Mesodermal cell (in vitro differentiated cells): ENCODE measurements at regions not wholly inside any gene's neighbourhood (a gene's known extent, or its start where the extent isn't known, plus 50 kb on each side); places are given as distances from the start of the nearest gene placed in this dataset.
"Not testable (repeated sequence)": the region's sequence is repeated elsewhere in the genome, so short reads cannot be mapped to it uniquely, and the experiment has no call there.

ENCODE experiments used
- H3K27ac ChIP-seq: 2 replicates; pipeline ENCODE4 v1.7.0; 2013; ENCODE audit warnings: mild to moderate bottlenecking, low read depth, low read length, moderate library complexity; ENCODE audit not compliant: severe bottlenecking
- H3K36me3 ChIP-seq: 2 replicates; pipeline ENCODE4 v1.7.1; 2013; ENCODE audit warnings: mild to moderate bottlenecking, low read length, moderate library complexity; ENCODE audit not compliant: control insufficient read depth, insufficient read depth
- H3K4me1 ChIP-seq: one replicate; pipeline ENCODE4 v1.7.1; 2013; ENCODE audit warnings: mild to moderate bottlenecking, low read length; ENCODE audit not compliant: insufficient read depth, control insufficient read depth, poor library complexity, severe bottlenecking
- H3K4me3 ChIP-seq: 2 replicates; pipeline ENCODE4 v1.7.0; 2013; ENCODE audit warnings: low read length, control low read depth, mild to moderate bottlenecking; ENCODE audit not compliant: insufficient read depth, poor library complexity, severe bottlenecking; ENCODE audit errors: extremely low read depth
- H3K9me3 ChIP-seq: 2 replicates; pipeline ENCODE4 v1.7.1; 2013; ENCODE audit warnings: mild to moderate bottlenecking, low read length, moderate library complexity; ENCODE audit not compliant: control insufficient read depth
- WGBS, 2 experiments: methylation state at CpG; one replicate each; pipeline ENCODE4 v1.1.5; 2013; ENCODE audit warnings: missing lambda C conversion rate in 2 of 2; ENCODE audit not compliant: insufficient coverage in 2 of 2; 5-methylcytosine and 5-hydroxymethylcytosine counted together

- not testable (repeated sequence) for H3K4me3 ChIP-seq, H3K27ac ChIP-seq, H3K4me1 ChIP-seq, H3K9me3 ChIP-seq, H3K36me3 ChIP-seq
- 84% methylated on average over 10 to 12 of the region's 23 CpGs for WGBS, 2 experiments
These were observed 203.2 kb downstream of the SNCAIP start for GRCh38 chr5:122515210-122515609.

- no peaks in the 10 kb centered on the region for H3K9me3 ChIP-seq
- H3K36me3 ChIP-seq: no peaks in the 10 kb centered on the region
- 24 to 27% methylated on average over 2 to 3 of the region's 6 CpGs for WGBS, 2 experiments
- no peaks in the 10 kb centered on the region for H3K4me1 ChIP-seq
- H3K27ac ChIP-seq: no peak overlapping the region
- H3K4me3 ChIP-seq: no peak overlapping the region
These were observed 203.8 kb downstream of the SNCAIP start for GRCh38 chr5:122515709-122516431.

- Histone ChIP-seq H3K9me3 (no peaks in the 10 kb centered on the region), H3K27ac (no peak overlapping the region), H3K4me3 (no peak overlapping the region), H3K4me1 (no peaks in the 10 kb centered on the region), H3K36me3 (no peaks in the 10 kb centered on the region)
- 75 to 85% methylated on average over 4 of the region's 4 CpGs for WGBS, 2 experiments
These were observed 204.4 kb downstream of the SNCAIP start for GRCh38 chr5:122516432-122516743.

- H3K36me3 ChIP-seq: no peaks in the 10 kb centered on the region
- no CpG with 5 or more reads among the region's 1 CpG for WGBS, 2 experiments
- no peak overlapping the region for H3K4me3 ChIP-seq
- no peak overlapping the region for H3K27ac ChIP-seq
- H3K4me1 ChIP-seq: no peaks in the 10 kb centered on the region
- no peaks in the 10 kb centered on the region for H3K9me3 ChIP-seq
These were observed 205.1 kb downstream of the SNCAIP start for GRCh38 chr5:122517091-122517490.

GRCh38 chr5:122523776-122524175 is 211.7 kb downstream of the SNCAIP start:
- H3K4me3 ChIP-seq: no peak overlapping the region
- WGBS, 2 experiments: 77 to 81% methylated on average over 6 of the region's 6 CpGs
- no peak overlapping the region for H3K27ac ChIP-seq
- no peaks in the 10 kb centered on the region for H3K9me3 ChIP-seq
- no peaks in the 10 kb centered on the region for H3K4me1 ChIP-seq
- H3K36me3 ChIP-seq: no peaks in the 10 kb centered on the region

- Histone ChIP-seq H3K4me3 (no peak overlapping the region), H3K27ac (no peak overlapping the region), H3K9me3 (no peaks in the 10 kb centered on the region), H3K36me3 (no peaks in the 10 kb centered on the region), H3K4me1 (no peaks in the 10 kb centered on the region)
- no CpG with 5 or more reads among the region's 1 CpG for WGBS, 2 experiments
These were observed 215.5 kb downstream of the SNCAIP start for GRCh38 chr5:122527547-122527946.

GRCh38 chr5:122532035-122532434 is 220.0 kb downstream of the SNCAIP start:
- no peak overlapping the region for H3K27ac ChIP-seq
- 53 to 59% methylated on average over 2 to 4 of the region's 4 CpGs for WGBS, 2 experiments
- H3K36me3 ChIP-seq: no peaks in the 10 kb centered on the region
- H3K4me1 ChIP-seq: no peaks in the 10 kb centered on the region
- no peaks in the 10 kb centered on the region for H3K9me3 ChIP-seq
- no peak overlapping the region for H3K4me3 ChIP-seq

- H3K9me3 ChIP-seq: no peaks in the 10 kb centered on the region
- H3K4me1 ChIP-seq: no peaks in the 10 kb centered on the region
- H3K27ac ChIP-seq: no peak overlapping the region
- no peak overlapping the region for H3K4me3 ChIP-seq
- H3K36me3 ChIP-seq: no peaks in the 10 kb centered on the region
These were observed 221.8 kb downstream of the SNCAIP start for GRCh38 chr5:122533825-122534224.

GRCh38 chr5:122534829-122535228 is 222.8 kb downstream of the SNCAIP start:
- no CpG with 5 or more reads among the region's 2 CpGs for WGBS, 2 experiments
- H3K36me3 ChIP-seq: no peaks in the 10 kb centered on the region
- no peaks in the 10 kb centered on the region for H3K9me3 ChIP-seq
- no peak overlapping the region for H3K27ac ChIP-seq
- H3K4me3 ChIP-seq: no peak overlapping the region
- no peaks in the 10 kb centered on the region for H3K4me1 ChIP-seq

GRCh38 chr5:122541388-122541787 is 229.4 kb downstream of the SNCAIP start:
- Histone ChIP-seq H3K27ac (no peak overlapping the region), H3K4me3 (no peak overlapping the region), H3K4me1 (no peaks in the 10 kb centered on the region), H3K9me3 (no peaks in the 10 kb centered on the region), H3K36me3 (no peaks in the 10 kb centered on the region)
- WGBS, 2 experiments: 100% methylated on average over 1 of the region's 1 CpG

GRCh38 chr5:122545986-122546385 is 228.9 kb upstream of the SNX2 start:
- H3K4me1 ChIP-seq: no peaks in the 10 kb centered on the region
- H3K27ac ChIP-seq: no peak overlapping the region
- no peaks in the 10 kb centered on the region for H3K9me3 ChIP-seq
- no peaks in the 10 kb centered on the region for H3K36me3 ChIP-seq
- WGBS, 2 experiments: 80 to 93% methylated on average over 2 of the region's 3 CpGs
- H3K4me3 ChIP-seq: no peak overlapping the region
